HEK293 (cell line): ENCODE measurements at regions not wholly inside any gene's neighbourhood (a gene's known extent, or its start where the extent isn't known, plus 50 kb on each side); places are given as distances from the start of the nearest gene placed in this dataset.

ENCODE experiments used
- CTCF ChIA-PET: fragments of 350-600 bp; formaldehyde crosslinking; extraction: SDS; loops from one replicate; lab custom pipeline; 2021; ENCODE audit warnings: antibody characterized with exemption; lab: Yijun Ruan, JAX
- POLR2A ChIA-PET: fragments of 300-600 bp; formaldehyde crosslinking; extraction: SDS; loops from one replicate; lab custom pipeline; 2020; ENCODE audit warnings: antibody characterized with exemption, inconsistent platforms; lab: Yijun Ruan, JAX
- H3K27ac ChIP-seq: fragments of 200-500 bp; sonication (Bioruptor generic); 2 replicates; pipeline ENCODE4 v1.5.1; 2014; ENCODE audit warnings: low read depth, low read length, control low read depth, inconsistent platforms; ENCODE audit errors: extremely low read depth
- H3K36me3 ChIP-seq, 2 experiments: fragments of 200-500 bp in 1 of 2; sonication (Bioruptor generic) in 1 of 2; 1 replicate in 1 of 2; 2 replicates in 1 of 2; pipeline ENCODE4 v1.5.1; 2014 to 2017; ENCODE audit warnings: inconsistent platforms in 2 of 2, low read length in 2 of 2; ENCODE audit not compliant: control insufficient read depth in 2 of 2, insufficient read depth in 1 of 2
- H3K4me1 ChIP-seq: fragments of 200-500 bp; sonication (Bioruptor generic); 2 replicates; pipeline ENCODE4 v1.5.1; 2014; ENCODE audit warnings: mild to moderate bottlenecking, low read length, inconsistent platforms; ENCODE audit not compliant: control insufficient read depth, insufficient read depth
- H3K4me3 ChIP-seq: 2 replicates; pipeline ENCODE4 v1.5.1; 2011; ENCODE audit warnings: low read depth, mild to moderate bottlenecking, control low read depth, low read length, moderate library complexity
- H3K9me3 ChIP-seq: fragments of 200-500 bp; sonication (Bioruptor generic); 2 replicates; pipeline ENCODE4 v1.5.1; 2014; ENCODE audit warnings: low read depth, low read length, inconsistent platforms; ENCODE audit not compliant: control insufficient read depth, insufficient read depth
- AEBP2 ChIP-seq: fragments of 450-650 bp; formaldehyde crosslinking; IDR thresholded peaks from 2 replicates; pipeline ENCODE4 v1.5.1; 2016; ENCODE audit warnings: missing biosample characterization, missing genetic modification characterization, borderline replicate concordance
- ELK4 ChIP-seq: IDR thresholded peaks from 2 replicates; pipeline ENCODE4 v1.6.1; 2011; ENCODE audit warnings: mild to moderate bottlenecking, low read depth, low read length, borderline replicate concordance
- HOXD13 ChIP-seq: sonication (generic); formaldehyde crosslinking; IDR thresholded peaks from 2 replicates; pipeline ENCODE4 v1.8.0; 2022; ENCODE audit warnings: missing genetic modification reagents, borderline replicate concordance
- KLF7 ChIP-seq: fragments of 450-650 bp; formaldehyde crosslinking; IDR thresholded peaks from 2 replicates; pipeline ENCODE4 v1.5.1; 2016; ENCODE audit warnings: missing biosample characterization, missing genetic modification characterization, borderline replicate concordance
- MEIS1 ChIP-seq: sonication (generic); formaldehyde crosslinking; IDR thresholded peaks from 2 replicates; pipeline ENCODE4 v1.8.1; 2022; ENCODE audit warnings: missing genetic modification reagents, mild to moderate bottlenecking, borderline replicate concordance
- REPIN1 ChIP-seq: fragments of 450-650 bp; formaldehyde crosslinking; IDR thresholded peaks from 2 replicates; pipeline ENCODE4 v1.5.1; 2017; ENCODE audit warnings: missing biosample characterization, missing genetic modification characterization, low read depth
- SCRT1 ChIP-seq: fragments of 450-650 bp; formaldehyde crosslinking; IDR thresholded peaks from 2 replicates; pipeline ENCODE4 v1.5.1; 2016; ENCODE audit warnings: missing biosample characterization, missing genetic modification characterization, borderline replicate concordance
- ZNF518A ChIP-seq: fragments of 450-650 bp; formaldehyde crosslinking; conservative IDR thresholded peaks from 2 replicates; pipeline ENCODE4 v1.5.1; 2016; ENCODE audit warnings: low read depth, missing biosample characterization, missing genetic modification characterization
- ZNF621 ChIP-seq: fragments of 450-650 bp; formaldehyde crosslinking; IDR thresholded peaks from 2 replicates; pipeline ENCODE4 v1.5.1; 2017; ENCODE audit warnings: missing biosample characterization, missing genetic modification characterization
- ZNF701 ChIP-seq: fragments of 450-650 bp; formaldehyde crosslinking; IDR thresholded peaks from 2 replicates; pipeline ENCODE4 v1.5.1; 2016; ENCODE audit warnings: missing biosample characterization, missing genetic modification characterization
- ZNF843 ChIP-seq: fragments of 450-650 bp; formaldehyde crosslinking; IDR thresholded peaks from 2 replicates; pipeline ENCODE4 v1.5.1; 2016; ENCODE audit warnings: missing biosample characterization, missing genetic modification characterization
- ZSCAN23 ChIP-seq: fragments of 450-650 bp; formaldehyde crosslinking; IDR thresholded peaks from 2 replicates; pipeline ENCODE4 v1.5.1; 2016; ENCODE audit warnings: missing biosample characterization, missing genetic modification characterization
- TF ChIP-seq, protein P1 (sequence below): fragments of 450-650 bp; formaldehyde crosslinking; IDR thresholded peaks from 2 replicates; pipeline ENCODE4 v1.5.1; 2016; ENCODE audit warnings: missing biosample characterization, missing genetic modification characterization, low read depth
- TF ChIP-seq, protein P2 (sequence below): fragments of 450-650 bp; formaldehyde crosslinking; IDR thresholded peaks from 2 replicates; pipeline ENCODE4 v1.5.1; 2016; ENCODE audit warnings: missing biosample characterization, missing genetic modification characterization
- TF ChIP-seq, protein P3 (sequence below): sonication (generic); formaldehyde crosslinking; IDR thresholded peaks from 2 replicates; pipeline ENCODE4 v1.8.1; 2022; ENCODE audit warnings: mild to moderate bottlenecking, moderate library complexity, missing genetic modification reagents
- TF ChIP-seq, protein P4 (sequence below): fragments of 450-650 bp; formaldehyde crosslinking; conservative IDR thresholded peaks from 2 replicates; pipeline ENCODE4 v1.5.1; 2016; ENCODE audit warnings: low read depth, missing biosample characterization, missing genetic modification characterization

- H3K27ac ChIP-seq = no peak overlapping the region
- H3K36me3 ChIP-seq = no peaks in the 10 kb centered on the region
- TF ChIP-seq ELK4 = no peak
- no peak for TF ChIP-seq KLF7
- TF ChIP-seq, protein P1, sequence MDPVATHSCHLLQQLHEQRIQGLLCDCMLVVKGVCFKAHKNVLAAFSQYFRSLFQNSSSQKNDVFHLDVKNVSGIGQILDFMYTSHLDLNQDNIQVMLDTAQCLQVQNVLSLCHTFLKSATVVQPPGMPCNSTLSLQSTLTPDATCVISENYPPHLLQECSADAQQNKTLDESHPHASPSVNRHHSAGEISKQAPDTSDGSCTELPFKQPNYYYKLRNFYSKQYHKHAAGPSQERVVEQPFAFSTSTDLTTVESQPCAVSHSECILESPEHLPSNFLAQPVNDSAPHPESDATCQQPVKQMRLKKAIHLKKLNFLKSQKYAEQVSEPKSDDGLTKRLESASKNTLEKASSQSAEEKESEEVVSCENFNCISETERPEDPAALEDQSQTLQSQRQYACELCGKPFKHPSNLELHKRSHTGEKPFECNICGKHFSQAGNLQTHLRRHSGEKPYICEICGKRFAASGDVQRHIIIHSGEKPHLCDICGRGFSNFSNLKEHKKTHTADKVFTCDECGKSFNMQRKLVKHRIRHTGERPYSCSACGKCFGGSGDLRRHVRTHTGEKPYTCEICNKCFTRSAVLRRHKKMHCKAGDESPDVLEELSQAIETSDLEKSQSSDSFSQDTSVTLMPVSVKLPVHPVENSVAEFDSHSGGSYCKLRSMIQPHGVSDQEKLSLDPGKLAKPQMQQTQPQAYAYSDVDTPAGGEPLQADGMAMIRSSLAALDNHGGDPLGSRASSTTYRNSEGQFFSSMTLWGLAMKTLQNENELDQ = no peak
- TF ChIP-seq, protein P2, sequence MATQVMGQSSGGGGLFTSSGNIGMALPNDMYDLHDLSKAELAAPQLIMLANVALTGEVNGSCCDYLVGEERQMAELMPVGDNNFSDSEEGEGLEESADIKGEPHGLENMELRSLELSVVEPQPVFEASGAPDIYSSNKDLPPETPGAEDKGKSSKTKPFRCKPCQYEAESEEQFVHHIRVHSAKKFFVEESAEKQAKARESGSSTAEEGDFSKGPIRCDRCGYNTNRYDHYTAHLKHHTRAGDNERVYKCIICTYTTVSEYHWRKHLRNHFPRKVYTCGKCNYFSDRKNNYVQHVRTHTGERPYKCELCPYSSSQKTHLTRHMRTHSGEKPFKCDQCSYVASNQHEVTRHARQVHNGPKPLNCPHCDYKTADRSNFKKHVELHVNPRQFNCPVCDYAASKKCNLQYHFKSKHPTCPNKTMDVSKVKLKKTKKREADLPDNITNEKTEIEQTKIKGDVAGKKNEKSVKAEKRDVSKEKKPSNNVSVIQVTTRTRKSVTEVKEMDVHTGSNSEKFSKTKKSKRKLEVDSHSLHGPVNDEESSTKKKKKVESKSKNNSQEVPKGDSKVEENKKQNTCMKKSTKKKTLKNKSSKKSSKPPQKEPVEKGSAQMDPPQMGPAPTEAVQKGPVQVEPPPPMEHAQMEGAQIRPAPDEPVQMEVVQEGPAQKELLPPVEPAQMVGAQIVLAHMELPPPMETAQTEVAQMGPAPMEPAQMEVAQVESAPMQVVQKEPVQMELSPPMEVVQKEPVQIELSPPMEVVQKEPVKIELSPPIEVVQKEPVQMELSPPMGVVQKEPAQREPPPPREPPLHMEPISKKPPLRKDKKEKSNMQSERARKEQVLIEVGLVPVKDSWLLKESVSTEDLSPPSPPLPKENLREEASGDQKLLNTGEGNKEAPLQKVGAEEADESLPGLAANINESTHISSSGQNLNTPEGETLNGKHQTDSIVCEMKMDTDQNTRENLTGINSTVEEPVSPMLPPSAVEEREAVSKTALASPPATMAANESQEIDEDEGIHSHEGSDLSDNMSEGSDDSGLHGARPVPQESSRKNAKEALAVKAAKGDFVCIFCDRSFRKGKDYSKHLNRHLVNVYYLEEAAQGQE (tag by site-specific recombination) = no peak
- no peak overlapping the region for H3K4me3 ChIP-seq
- CTCF ChIA-PET = no interaction called here
- H3K4me1 ChIP-seq = no peaks in the 10 kb centered on the region
- H3K9me3 ChIP-seq = no peaks in the 10 kb centered on the region
- POLR2A ChIA-PET = no interaction called here
These were observed 146.0 kb upstream of the RTL1 start for GRCh38 chr14:101049511-101049910.

- ChIA-PET CTCF (no interaction called here), POLR2A (no interaction called here)
- Histone ChIP-seq H3K4me1 (no peaks in the 10 kb centered on the region), H3K9me3 (no peaks in the 10 kb centered on the region), H3K27ac (no peak overlapping the region), H3K36me3 (no peaks in the 10 kb centered on the region), H3K4me3 (no peak overlapping the region)
- TF ChIP-seq MEIS1 (CRISPR knock-in tag) (no peak), AEBP2 (no peak), HOXD13 (no peak), ZNF701 (tag by site-specific recombination) (no peak), ZNF621 (tag by site-specific recombination) (no peak), ZNF843 (tag by site-specific recombination) (no peak), ZNF518A (tag by site-specific recombination) (no peak), REPIN1 (tag by site-specific recombination) (no peak), ZSCAN23 (no peak), SCRT1 (tag by site-specific recombination) (no peak)
- TF ChIP-seq, protein P3, sequence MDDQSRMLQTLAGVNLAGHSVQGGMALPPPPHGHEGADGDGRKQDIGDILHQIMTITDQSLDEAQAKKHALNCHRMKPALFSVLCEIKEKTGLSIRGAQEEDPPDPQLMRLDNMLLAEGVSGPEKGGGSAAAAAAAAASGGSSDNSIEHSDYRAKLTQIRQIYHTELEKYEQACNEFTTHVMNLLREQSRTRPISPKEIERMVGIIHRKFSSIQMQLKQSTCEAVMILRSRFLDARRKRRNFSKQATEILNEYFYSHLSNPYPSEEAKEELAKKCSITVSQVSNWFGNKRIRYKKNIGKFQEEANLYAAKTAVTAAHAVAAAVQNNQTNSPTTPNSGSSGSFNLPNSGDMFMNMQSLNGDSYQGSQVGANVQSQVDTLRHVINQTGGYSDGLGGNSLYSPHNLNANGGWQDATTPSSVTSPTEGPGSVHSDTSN (CRISPR knock-in tag) = no peak
- TF ChIP-seq, protein P4, sequence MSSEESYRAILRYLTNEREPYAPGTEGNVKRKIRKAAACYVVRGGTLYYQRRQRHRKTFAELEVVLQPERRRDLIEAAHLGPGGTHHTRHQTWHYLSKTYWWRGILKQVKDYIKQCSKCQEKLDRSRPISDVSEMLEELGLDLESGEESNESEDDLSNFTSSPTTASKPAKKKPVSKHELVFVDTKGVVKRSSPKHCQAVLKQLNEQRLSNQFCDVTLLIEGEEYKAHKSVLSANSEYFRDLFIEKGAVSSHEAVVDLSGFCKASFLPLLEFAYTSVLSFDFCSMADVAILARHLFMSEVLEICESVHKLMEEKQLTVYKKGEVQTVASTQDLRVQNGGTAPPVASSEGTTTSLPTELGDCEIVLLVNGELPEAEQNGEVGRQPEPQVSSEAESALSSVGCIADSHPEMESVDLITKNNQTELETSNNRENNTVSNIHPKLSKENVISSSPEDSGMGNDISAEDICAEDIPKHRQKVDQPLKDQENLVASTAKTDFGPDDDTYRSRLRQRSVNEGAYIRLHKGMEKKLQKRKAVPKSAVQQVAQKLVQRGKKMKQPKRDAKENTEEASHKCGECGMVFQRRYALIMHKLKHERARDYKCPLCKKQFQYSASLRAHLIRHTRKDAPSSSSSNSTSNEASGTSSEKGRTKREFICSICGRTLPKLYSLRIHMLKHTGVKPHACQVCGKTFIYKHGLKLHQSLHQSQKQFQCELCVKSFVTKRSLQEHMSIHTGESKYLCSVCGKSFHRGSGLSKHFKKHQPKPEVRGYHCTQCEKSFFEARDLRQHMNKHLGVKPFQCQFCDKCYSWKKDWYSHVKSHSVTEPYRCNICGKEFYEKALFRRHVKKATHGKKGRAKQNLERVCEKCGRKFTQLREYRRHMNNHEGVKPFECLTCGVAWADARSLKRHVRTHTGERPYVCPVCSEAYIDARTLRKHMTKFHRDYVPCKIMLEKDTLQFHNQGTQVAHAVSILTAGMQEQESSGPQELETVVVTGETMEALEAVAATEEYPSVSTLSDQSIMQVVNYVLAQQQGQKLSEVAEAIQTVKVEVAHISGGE (tag by site-specific recombination) = no peak
These were observed 146.4 kb upstream of the RTL1 start for GRCh38 chr14:101049942-101050341.
